ENCODE measurements at regions not wholly inside any gene's neighbourhood (a gene's known extent, or its start where the extent isn't known, plus 50 kb on each side); places are given as distances from the start of the nearest gene placed in this dataset.
A peak's percentile ranks its signal among the peaks of the same experiment; 100 is the strongest.

DNA sequence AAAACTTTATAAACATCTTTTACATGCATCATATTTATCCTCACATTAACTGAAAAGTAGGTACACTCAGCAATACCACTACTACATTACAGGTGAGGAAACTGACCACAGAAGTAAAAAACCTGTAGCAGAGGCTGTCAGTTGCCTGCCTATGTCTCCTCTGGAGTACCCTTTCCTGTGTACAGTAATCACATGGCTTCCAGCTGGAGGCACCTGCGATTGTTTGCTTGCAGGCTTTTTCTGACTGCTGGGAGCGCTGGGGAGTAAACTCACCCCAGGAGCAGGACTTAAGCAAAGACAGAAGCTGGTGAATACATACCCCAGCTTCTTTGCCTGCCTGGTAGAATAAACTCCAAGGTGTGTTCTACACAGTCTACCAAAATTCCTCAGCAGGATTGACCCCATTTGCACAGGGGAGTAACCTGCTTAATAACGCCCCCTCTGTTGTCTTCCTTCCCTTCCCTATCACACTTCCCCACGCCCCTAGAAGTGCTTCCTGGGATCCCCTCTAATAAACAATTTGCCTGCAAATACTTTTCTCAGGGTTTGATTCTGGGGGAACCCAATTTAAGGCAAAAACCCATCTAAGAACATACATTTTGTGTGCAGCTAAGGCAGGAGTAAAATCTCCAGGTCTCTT is 138.9 kb downstream of the PTH2R start:
- no peak for DNase-seq (ENCODE audit: low read depth, low spot score)
- in situ Hi-C loops (cut with HindIII; ENCODE audit: low pct_unique_long_range_greater_than_20kb, low sequenced_read_pairs): no loop called here

DNA sequence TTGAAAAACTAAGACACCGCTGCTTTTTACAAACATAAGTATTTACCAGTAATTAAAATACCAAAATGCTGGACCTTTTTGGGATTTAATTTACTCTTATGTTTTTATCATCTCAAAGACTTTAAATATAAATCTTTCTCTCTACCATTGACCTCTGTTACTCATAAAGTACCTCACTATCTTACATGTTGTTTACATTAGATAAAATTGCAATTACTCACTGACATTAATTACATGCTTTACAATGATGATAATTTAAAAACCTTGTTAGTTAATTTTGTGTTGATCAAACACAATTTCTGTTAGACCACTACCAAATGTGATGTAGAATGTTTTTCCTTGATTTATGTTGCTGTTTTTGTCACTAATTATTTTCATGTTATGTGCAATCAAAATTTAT is 139.5 kb downstream of the PTH2R start:
- in situ Hi-C loops (cut with HindIII; ENCODE audit: low pct_unique_long_range_greater_than_20kb, low sequenced_read_pairs): no loop called here
- DNase-seq (ENCODE audit: low read depth, low spot score): no peak

DNA sequence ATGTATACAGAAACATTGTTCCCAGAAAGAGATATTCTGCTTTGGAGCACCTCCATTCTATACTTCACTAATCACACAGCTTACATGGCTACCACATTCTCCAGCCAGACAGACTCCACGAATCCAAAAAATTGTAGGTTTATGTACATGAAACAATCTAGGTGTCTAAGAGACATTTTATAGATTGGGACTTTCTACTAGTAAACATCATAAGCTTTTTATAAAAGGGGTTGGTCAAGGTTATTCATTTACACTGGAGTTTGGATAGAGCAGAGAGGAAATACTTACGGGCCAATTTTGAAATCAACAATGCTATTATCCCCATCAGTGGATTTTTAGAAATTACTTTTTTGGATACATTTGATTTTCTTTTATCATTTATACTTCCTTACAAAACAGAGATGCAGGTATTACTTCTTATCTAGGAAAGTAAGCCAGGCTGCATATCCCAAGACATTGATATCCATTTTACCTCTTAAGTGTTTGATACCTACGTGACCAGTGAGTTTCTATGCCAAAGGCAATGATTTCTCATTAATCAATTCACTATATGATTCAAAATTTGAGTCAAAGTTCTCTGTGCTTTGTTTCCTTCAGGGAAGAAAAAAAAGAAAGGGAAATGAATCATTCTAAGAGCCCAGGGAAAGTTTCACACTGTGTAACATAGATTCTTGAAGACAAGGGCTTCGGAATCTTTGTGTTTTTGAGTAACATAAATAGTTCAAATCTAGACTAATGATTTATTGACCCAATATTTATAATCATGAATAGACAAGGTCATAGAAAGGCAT is 140.5 kb downstream of the PTH2R start:
- in situ Hi-C loops (cut with HindIII; ENCODE audit: low pct_unique_long_range_greater_than_20kb, low sequenced_read_pairs): no loop called here
- DNase-seq (ENCODE audit: low read depth, low spot score): no peak

DNA sequence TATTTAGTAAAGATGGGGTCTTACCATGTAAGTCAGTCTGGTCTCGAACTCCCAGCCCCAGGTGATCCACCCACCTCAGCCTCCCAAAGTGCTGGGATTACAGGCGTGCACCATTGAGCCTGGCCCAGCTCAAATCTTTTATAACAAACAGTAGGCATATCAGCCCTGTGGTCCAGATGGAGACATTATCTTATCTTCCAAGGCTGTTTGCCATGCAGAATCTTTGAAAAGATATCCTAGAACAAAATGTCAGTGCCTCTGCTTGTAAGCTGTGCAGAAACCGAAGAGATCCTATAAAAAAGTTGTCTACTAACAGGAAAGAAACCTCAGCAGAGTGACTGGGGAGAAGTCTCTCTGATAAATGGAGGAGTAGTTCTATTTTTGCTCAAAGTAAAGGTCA is 142.1 kb downstream of the PTH2R start:
- in situ Hi-C loops (cut with HindIII; ENCODE audit: low pct_unique_long_range_greater_than_20kb, low sequenced_read_pairs): no loop called here
- no peak for DNase-seq (ENCODE audit: low read depth, low spot score)

DNA sequence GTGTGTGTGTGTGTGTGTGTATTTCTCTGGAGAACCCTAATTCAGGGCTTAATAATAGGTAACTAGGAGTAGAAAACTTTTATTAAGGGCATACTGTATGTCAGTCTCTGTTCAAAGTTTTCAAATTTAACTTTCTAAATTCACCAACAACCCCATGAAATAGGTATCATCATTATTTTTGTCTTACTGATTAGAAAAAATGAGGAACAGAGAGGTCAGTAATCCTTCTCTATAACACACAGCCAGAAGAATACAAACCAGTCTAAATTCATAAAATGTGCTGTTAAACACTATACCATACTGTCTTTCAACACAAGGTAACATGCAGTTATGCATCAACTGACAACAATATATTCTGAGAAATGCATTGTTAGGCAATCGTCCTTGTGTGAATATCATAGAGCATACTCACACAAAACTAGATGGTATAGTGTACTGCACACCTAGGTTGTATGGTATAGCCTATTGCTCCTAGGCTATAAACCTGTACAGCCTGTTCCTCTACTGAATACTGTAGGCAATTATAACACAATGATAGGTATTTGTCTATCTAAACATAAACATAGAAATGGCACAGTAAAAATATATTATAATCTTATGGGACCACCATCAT is 143.1 kb downstream of the PTH2R start:
- DNase-seq (ENCODE audit: low read depth, low spot score): no peak
- in situ Hi-C loops (cut with HindIII; ENCODE audit: low pct_unique_long_range_greater_than_20kb, low sequenced_read_pairs): no loop called here

DNA sequence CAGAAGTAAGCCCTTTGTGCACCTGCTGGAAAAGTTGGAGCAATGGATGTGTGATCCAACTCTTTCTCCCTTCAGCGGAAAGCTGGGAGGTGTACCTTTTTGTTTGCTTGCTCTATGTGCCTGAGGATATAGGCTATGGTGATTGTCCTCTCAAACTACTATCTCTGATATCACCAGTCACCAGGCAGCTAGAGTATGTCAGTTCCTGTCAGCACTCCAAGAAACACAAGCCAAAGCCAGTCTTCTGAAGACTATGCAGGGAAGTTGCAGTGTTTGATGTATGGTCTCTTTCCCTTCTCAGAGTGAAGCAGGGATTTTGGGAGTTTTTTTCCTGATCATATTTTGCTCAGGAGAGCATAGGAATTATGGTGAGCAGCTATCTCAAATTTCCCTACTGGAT is 146.4 kb downstream of the PTH2R start:
- in situ Hi-C loops (cut with HindIII; ENCODE audit: low pct_unique_long_range_greater_than_20kb, low sequenced_read_pairs): no loop called here
- no peak for DNase-seq (ENCODE audit: low read depth, low spot score)

DNA sequence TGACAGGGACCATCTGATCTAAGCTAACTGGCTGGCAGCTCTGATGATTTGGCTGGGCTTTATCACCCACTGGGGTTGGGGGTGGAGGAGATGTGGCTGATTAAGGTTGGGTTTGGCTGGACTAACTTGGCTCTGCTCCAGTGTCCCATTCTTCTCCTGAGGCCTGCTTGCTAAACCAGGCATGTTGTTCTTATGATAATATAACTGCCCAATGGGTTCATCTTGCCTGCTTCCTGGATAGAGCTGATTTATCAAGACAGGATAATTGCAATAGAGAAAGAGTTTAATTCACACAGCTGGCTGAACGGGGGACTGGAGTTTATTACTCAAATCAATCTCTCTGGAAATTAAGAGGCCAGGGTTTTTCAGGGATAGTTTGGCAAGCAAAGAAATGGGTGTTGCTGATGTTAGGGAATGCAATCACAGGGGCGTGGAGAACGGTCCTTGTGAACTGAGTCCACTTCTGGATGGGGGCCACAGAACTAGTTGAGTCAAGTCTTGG is 150.4 kb downstream of the PTH2R start:
- no peak for DNase-seq (ENCODE audit: low read depth, low spot score)
- in situ Hi-C loops (cut with HindIII; ENCODE audit: low pct_unique_long_range_greater_than_20kb, low sequenced_read_pairs): no loop called here

DNA sequence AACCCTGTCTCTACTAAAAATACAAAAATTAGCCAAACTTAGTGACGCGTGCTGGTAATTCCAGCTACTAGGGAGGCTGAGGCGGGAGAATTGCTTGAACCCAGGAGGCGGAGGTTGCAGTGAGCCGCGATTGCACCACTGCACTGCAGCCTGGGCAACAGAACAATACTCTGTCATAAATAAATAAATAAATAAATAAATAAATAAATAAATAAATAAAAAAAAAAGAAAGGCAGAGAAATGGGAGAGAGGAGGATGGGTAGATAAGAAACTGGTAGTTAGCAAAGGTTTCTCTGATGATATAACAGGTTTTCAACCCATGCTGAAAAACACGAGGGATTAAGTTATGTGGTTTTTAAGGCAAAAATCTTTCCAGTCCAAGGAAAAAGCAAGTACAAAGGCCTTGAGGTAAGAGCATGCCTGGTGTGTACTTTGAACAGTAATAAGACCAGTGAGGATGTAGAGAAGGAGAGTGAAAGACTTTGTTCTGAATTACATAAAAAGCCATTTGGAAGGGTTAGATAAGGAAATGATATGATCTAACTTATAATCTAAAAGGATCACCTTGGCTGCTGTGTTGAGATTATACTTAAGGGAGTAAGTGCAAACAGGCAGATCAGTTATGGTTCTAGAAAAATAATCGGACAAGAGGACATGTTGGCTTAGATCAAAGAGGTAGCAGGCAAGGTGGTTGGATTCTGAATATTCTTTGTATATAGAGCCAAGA is 159.3 kb downstream of the PTH2R start:
- DNase-seq (ENCODE audit: low read depth, low spot score): no peak
- in situ Hi-C loops (cut with HindIII; ENCODE audit: low pct_unique_long_range_greater_than_20kb, low sequenced_read_pairs): no loop called here

DNA sequence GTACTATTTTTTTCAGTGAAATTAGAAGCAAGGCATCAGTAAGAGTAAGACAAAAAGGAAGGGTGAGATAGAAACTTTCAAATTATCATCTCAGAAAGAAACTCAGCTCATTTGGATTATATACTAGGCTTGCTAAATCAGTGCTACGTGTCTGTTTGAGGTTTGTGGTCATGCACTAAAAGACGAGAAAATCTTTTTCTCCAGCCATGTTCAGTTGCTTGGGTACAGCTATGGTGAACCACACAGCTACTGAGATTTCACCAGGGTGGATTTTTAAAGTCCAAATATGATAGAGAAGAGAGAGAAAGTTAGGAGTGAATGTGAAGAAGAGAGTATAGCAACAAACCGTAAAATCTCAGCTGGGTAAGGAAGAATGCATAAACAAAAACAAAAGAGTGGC is 161.6 kb downstream of the PTH2R start:
- no peak for DNase-seq (ENCODE audit: low read depth, low spot score)
- in situ Hi-C loops (cut with HindIII; ENCODE audit: low pct_unique_long_range_greater_than_20kb, low sequenced_read_pairs): no loop called here

DNA sequence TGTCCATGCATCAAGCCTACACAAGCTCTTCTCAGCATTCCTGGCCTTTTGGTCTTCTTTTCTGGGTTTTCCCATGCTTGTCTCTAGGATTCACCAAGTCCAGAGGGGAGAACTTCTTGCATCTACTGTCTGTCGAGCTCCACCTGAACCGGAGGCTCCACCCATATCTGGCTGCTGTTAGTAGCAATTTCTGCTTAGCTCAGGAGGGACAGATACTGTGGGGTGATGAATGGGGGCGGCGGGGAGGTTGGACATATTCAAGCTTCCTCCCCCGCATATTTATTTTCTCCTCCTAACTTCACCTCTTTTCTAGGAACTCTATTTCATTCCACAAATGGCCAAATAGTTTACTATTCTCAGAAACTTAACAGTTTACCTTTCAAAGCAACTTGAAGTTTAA is 163.5 kb downstream of the PTH2R start:
- in situ Hi-C loops (cut with HindIII; ENCODE audit: low pct_unique_long_range_greater_than_20kb, low sequenced_read_pairs): no loop called here
- DNase-seq (ENCODE audit: low read depth, low spot score): no peak

DNA sequence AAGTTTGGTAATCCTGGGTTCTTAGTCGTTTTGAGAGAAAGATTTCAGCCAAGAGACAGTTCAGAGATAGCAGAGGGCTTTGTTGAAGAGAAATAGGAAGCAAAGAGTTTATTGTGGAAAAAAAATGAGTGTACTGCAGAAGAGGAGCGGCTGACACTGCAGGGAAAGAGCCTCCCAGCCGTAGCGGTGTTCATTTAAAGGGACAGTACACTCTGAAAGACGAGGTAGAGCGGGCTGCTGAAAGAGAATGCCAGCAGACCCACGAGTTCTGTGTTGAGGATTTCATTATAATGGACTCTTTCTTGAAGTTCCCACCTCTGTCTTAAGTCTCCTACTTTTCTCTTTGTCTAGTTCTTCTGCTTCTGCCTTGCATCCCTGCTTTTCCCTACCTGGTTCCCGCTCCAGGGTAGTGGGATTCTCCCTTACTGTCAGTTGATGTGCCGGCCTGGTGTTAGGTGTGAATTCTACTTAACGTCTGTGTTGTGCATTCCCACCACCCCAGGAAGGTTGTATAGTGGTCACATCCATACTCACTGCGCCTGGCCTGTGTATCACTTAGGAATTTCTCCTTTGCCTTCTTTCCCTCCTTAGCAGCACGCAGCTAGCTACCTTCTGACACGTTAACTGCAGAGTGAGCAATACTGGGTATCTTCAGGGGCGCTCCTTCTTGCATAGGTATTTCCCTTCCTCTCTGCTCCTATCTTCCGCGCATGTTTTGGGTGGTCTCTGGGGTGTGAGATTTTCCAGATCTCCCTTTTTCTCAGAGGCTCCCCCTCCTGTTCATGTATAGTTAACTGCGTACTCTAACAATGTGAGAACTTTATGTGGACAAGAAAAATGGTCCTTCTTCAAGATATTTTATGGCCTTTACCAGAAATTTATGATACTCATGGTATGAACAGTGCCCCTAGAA is 164.5 kb downstream of the PTH2R start:
- peak; percentile 11 for DNase-seq (ENCODE audit: low read depth, low spot score)
- in situ Hi-C loops (cut with HindIII; ENCODE audit: low pct_unique_long_range_greater_than_20kb, low sequenced_read_pairs): no loop called here

DNA sequence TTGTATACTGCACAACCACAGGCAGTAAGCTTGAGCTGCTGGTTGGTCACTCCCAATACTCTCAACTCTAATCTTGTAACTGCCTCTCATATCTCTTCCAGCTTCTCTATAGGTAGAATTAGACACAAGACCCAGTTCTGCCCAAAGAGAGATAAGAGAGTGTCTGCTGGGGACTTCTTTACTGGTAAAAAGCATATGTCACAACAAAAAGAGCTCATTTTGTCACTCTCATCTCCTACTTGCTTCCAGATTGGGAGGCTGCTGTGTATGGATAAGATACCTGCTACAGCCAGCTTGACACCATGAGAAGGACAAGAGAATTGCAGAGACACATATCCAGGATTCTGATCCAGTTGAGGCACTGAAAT is 165.2 kb downstream of the PTH2R start:
- no peak for DNase-seq (ENCODE audit: low read depth, low spot score)
- in situ Hi-C loops (cut with HindIII; ENCODE audit: low pct_unique_long_range_greater_than_20kb, low sequenced_read_pairs): no loop called here

DNA sequence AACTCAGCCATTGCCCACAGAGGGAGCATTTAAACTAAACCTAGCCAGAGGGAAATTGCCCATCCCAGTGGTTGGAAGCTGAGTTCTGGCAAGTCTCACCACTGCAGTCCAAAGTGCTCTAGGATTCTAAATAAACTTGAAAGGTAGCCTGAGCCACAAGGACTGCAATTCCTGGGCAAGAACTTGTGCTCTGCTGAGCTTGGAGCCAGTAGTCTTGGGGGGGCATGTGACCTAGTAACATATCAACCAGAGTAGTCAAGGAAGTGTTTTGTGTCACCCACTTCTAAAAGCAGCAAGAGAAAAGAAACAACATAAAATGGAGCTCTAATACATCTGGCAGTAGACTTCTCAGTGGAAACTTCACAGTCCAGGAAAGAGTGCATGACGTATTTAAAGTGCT is 167.0 kb downstream of the PTH2R start:
- in situ Hi-C loops (cut with HindIII; ENCODE audit: low pct_unique_long_range_greater_than_20kb, low sequenced_read_pairs): no loop called here
- no peak for DNase-seq (ENCODE audit: low read depth, low spot score)

DNA sequence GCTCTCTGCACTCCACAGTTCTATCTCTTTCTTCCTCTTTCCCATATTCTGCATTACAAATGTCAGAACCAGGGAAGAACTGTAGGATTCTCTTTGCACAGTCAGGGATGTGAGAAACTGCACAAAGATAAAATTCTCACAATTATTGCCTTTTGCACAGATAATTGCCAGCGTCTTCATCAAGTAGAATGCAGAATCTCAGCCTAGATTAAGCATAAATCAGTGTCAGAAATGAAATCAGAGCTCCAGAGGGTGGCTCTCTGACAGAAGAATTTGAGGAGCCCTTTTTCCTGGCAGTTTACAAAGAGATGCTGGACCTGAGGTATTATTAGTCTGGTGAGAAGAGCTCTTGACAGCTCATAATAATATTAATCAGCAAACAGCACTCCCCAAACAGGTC is 173.1 kb downstream of the PTH2R start:
- in situ Hi-C loops (cut with HindIII; ENCODE audit: low pct_unique_long_range_greater_than_20kb, low sequenced_read_pairs): no loop called here
- DNase-seq (ENCODE audit: low read depth, low spot score): no peak

DNA sequence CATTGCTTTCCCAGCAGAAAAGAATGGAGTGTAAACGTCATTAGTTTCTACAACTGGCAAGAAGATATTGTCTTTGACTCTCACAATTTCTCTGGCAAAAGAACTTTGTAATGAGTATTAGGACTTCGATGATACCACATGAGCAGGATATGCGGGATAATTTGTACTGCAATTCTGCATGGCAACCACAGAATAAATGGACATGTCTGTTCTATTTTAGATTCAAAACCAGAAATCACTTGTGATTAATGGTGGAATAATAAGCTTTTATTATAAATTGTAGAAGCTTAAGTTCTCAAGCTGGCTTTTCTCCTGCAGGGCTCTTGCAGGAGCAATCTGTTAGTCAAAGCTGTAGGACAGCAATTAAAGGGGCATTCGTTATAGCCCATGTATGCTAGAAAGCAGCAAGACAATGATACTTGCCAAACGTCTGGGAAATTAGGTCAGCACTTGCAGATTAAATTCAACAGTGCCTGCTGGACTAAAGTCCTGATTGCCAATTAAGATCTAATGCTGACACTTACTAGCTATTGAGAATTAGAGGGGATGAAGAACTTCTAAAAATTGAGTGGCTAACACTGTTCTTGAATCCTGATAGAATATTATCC is 177.9 kb downstream of the PTH2R start:
- in situ Hi-C loops (cut with HindIII; ENCODE audit: low pct_unique_long_range_greater_than_20kb, low sequenced_read_pairs): no loop called here
- no peak for DNase-seq (ENCODE audit: low read depth, low spot score)

DNA sequence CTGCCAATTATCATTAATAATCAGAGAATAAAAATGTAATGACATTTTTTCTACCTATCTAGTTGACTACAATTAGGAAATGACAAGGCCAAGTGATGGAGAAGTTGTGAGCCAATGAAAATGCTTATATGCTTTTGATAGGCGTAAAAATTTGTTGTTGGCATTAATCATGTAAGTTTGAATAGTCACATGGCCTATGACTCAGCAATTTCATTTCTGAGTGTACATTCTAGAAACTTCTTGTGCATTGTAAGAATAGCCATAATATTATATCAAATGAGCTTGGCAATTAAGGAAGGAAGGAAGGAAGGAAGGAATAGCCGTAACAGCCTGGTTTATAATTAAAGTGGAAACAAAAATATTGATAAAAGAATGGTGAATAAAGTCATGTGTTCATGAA is 179.9 kb downstream of the PTH2R start:
- in situ Hi-C loops (cut with HindIII; ENCODE audit: low pct_unique_long_range_greater_than_20kb, low sequenced_read_pairs): no loop called here
- no peak for DNase-seq (ENCODE audit: low read depth, low spot score)

Measured in SK-MEL-5 (cell line).